Activated CD8-positive, alpha-beta T cell treated with anti-CD3 and anti-CD28 coated beads for 36 hours (primary cell): ENCODE measurements at regions not wholly inside any gene's neighbourhood (a gene's known extent, or its start where the extent isn't known, plus 50 kb on each side); places are given as distances from the start of the nearest gene placed in this dataset.

ENCODE experiments used
- ATAC-seq: fragments of 200-7000 bp; cut with Tn5 transposase; one replicate; pipeline ENCODE4 v1.10.0; 2021; ENCODE audit warnings: mild to moderate bottlenecking, moderate library complexity
- CTCF ChIA-PET: fragments of 350-600 bp; sonication (Branson Sonifier 250); formaldehyde crosslinking; loops from one replicate; lab custom pipeline; 2021; ENCODE audit warnings: antibody characterized with exemption; lab: Charles Lee
- POLR2A ChIA-PET: fragments of 350-600 bp; sonication (Branson Sonifier 250); formaldehyde crosslinking; loops from one replicate; lab custom pipeline; 2021; ENCODE audit warnings: antibody characterized with exemption; lab: Charles Lee
- DNase-seq: peaks from one replicate; pipeline ENCODE4 v3.0.0-alpha.2; 2020
- H3K27ac Mint-ChIP-seq: one replicate; pipeline ENCODE4 v1.8.0; 2021; ENCODE audit warnings: mild to moderate bottlenecking, mixed read lengths
- H3K27me3 Mint-ChIP-seq: one replicate; pipeline ENCODE4 v1.8.0; 2021; ENCODE audit warnings: mixed read lengths
- H3K36me3 Mint-ChIP-seq: one replicate; pipeline ENCODE4 v1.8.0; 2021; ENCODE audit warnings: low read depth, mixed read lengths
- H3K4me1 Mint-ChIP-seq: one replicate; pipeline ENCODE4 v1.8.0; 2021; ENCODE audit warnings: low read depth, mixed read lengths
- H3K4me3 Mint-ChIP-seq: one replicate; pipeline ENCODE4 v1.8.0; 2021; ENCODE audit warnings: mild to moderate bottlenecking, moderate library complexity, mixed read lengths
- H3K9me3 Mint-ChIP-seq: one replicate; pipeline ENCODE4 v1.8.0; 2021; ENCODE audit warnings: mixed read lengths
- intact Hi-C: fragments of 100-400 bp; cut with micrococcal nuclease; formaldehyde crosslinking; loops from one replicate; pipeline ENCODE4 v1.10.0; 2022
- TF ChIP-seq, protein P1 (sequence below): fragments of 200-600 bp; IDR thresholded peaks from one replicate; pipeline ENCODE4 v1.8.0; 2022; ENCODE audit warnings: antibody characterized with exemption, mild to moderate bottlenecking

GRCh38 chr14:99065551-99065950 is 206.4 kb downstream of the BCL11B start:
- H3K4me1 Mint-ChIP-seq, result peaks cover 6% of the 10 kb centered on the region
- no peak for DNase-seq
- intact Hi-C loops, result no loop called here
- no peak for ATAC-seq
- CTCF ChIA-PET, result no interaction called here
- H3K9me3 Mint-ChIP-seq, result no peaks in the 10 kb centered on the region
- no peak overlapping the region for H3K4me3 Mint-ChIP-seq
- TF ChIP-seq, protein P1, sequence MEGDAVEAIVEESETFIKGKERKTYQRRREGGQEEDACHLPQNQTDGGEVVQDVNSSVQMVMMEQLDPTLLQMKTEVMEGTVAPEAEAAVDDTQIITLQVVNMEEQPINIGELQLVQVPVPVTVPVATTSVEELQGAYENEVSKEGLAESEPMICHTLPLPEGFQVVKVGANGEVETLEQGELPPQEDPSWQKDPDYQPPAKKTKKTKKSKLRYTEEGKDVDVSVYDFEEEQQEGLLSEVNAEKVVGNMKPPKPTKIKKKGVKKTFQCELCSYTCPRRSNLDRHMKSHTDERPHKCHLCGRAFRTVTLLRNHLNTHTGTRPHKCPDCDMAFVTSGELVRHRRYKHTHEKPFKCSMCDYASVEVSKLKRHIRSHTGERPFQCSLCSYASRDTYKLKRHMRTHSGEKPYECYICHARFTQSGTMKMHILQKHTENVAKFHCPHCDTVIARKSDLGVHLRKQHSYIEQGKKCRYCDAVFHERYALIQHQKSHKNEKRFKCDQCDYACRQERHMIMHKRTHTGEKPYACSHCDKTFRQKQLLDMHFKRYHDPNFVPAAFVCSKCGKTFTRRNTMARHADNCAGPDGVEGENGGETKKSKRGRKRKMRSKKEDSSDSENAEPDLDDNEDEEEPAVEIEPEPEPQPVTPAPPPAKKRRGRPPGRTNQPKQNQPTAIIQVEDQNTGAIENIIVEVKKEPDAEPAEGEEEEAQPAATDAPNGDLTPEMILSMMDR, result no peak
- no peaks in the 10 kb centered on the region for H3K27me3 Mint-ChIP-seq
- no peak overlapping the region for H3K27ac Mint-ChIP-seq
- POLR2A ChIA-PET, result no interaction called here
- no peaks in the 10 kb centered on the region for H3K36me3 Mint-ChIP-seq

- no peak overlapping the region for H3K4me3 Mint-ChIP-seq
- no peak overlapping the region for H3K27ac Mint-ChIP-seq
- intact Hi-C loops, result no loop called here
- TF ChIP-seq, protein P1, result no peak
- no peak for DNase-seq
- ChIA-PET POLR2A (no interaction called here), CTCF (no interaction called here)
- peaks cover 6% of the 10 kb centered on the region for H3K4me1 Mint-ChIP-seq
- peaks cover 6% of the 10 kb centered on the region for H3K9me3 Mint-ChIP-seq
- H3K36me3 Mint-ChIP-seq, result no peaks in the 10 kb centered on the region
- no peak for ATAC-seq
- no peaks in the 10 kb centered on the region for H3K27me3 Mint-ChIP-seq
Observed at GRCh38 chr14:99066378-99066777, 205.6 kb downstream of the BCL11B start.

GRCh38 chr14:99067141-99067920 is 204.7 kb downstream of the BCL11B start:
- Mint-ChIP-seq H3K27me3 (no peaks in the 10 kb centered on the region), H3K36me3 (no peaks in the 10 kb centered on the region), H3K9me3 (peaks cover 6% of the 10 kb centered on the region), H3K4me3 (no peak overlapping the region), H3K4me1 (peaks cover 6% of the 10 kb centered on the region), H3K27ac (no peak overlapping the region)
- DNase-seq (no peak), ATAC-seq (no peak)
- TF ChIP-seq, protein P1, result no peak
- CTCF ChIA-PET, result no interaction called here
- POLR2A ChIA-PET, result no interaction called here
- intact Hi-C loops, result no loop called here

DNA sequence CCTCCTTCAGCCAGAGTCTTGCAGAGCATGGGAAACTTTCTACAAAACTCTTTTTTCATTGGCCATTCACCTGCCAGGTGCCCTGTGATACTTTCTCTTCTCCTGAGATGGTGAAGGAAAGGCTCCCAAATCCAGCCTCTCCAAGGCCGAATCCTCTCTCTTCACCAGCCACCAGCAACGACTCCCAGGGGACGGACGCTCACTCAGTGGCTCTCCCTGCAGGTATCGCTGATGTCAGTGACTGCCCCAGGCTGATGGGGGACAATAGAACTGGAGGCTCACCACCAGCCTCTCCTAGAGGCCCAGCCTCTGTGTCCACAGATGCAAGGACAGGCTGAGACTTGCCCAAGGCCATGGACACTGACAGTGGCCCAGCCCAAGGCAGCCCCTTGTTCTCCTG is 204.1 kb downstream of the BCL11B start:
- Mint-ChIP-seq H3K9me3 (peaks cover 6% of the 10 kb centered on the region), H3K27ac (no peak overlapping the region), H3K36me3 (no peaks in the 10 kb centered on the region), H3K27me3 (no peaks in the 10 kb centered on the region), H3K4me3 (no peak overlapping the region), H3K4me1 (peaks cover 6% of the 10 kb centered on the region)
- intact Hi-C loops, result no loop called here
- no peak for ATAC-seq
- ChIA-PET POLR2A (no interaction called here), CTCF (interaction anchor here (0.8 kb wide), 1 partner anchor 14 kb away, joined by 3 read pairs; no protein-coding TSS in a partner anchor)
- TF ChIP-seq, protein P1, result no peak
- no peak for DNase-seq

DNA sequence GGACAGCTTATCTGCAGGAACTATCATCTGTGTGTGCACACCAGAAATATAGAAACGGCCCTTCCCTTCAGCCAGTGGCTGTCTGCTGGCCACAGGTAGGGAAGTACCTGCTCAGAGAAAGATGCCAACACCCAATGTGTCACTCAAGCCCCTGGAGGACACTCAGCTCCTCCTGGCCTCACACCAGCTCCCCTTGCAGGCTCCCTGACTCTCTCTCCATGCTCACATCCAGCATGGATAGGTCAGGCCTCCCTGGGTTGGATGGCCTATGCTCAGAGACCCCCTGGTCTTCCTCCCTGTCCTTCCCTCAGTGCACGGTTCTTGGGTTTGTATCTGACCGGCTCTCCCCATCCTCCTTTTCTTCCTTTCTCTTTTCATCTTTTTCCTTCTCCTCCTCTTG is 202.1 kb downstream of the BCL11B start:
- intact Hi-C loops, result no loop called here
- no peaks in the 10 kb centered on the region for H3K36me3 Mint-ChIP-seq

More for the DNA sequence above, 202.1 kb downstream of the BCL11B start:
- no peaks in the 10 kb centered on the region for H3K27me3 Mint-ChIP-seq
- peaks cover 6% of the 10 kb centered on the region for H3K9me3 Mint-ChIP-seq
- DNase-seq (no peak), ATAC-seq (no peak)
- no peak overlapping the region for H3K4me3 Mint-ChIP-seq
- H3K4me1 Mint-ChIP-seq, result peaks cover 2% of the 10 kb centered on the region
- ChIA-PET POLR2A (interaction anchor here (0.6 to 1.7 kb wide), 2 partner anchors 14 to 151 kb away, joined by 3 to 4 read pairs; no protein-coding TSS in a partner anchor), CTCF (no interaction called here)
- no peak overlapping the region for H3K27ac Mint-ChIP-seq
- TF ChIP-seq, protein P1, result no peak
